WTC11 (cell line): ENCODE measurements at regions not wholly inside any gene's neighbourhood (a gene's known extent, or its start where the extent isn't known, plus 50 kb on each side); places are given as distances from the start of the nearest gene placed in this dataset.

Experiments
- MXD4 ChIP-seq: fragments of 250-450 bp; sonication (Bioruptor Pico); IDR thresholded peaks from 2 replicates; pipeline ENCODE4 v1.8.0; 2021; ENCODE audit warnings: mild to moderate bottlenecking, moderate library complexity, borderline replicate concordance
- SMAD4 ChIP-seq: sonication (generic); formaldehyde crosslinking; IDR thresholded peaks from 2 replicates; pipeline ENCODE4 v1.8.0; 2022; ENCODE audit warnings: mild to moderate bottlenecking, missing genetic modification reagents
- TF ChIP-seq, protein P1 (sequence below): sonication (generic); formaldehyde crosslinking; IDR thresholded peaks from 2 replicates; pipeline ENCODE4 v1.8.1; 2022; ENCODE audit warnings: mild to moderate bottlenecking, missing genetic modification reagents, moderate library complexity, borderline replicate concordance
- TF ChIP-seq, protein P2 (sequence below): fragments of 200-600 bp; IDR thresholded peaks from 2 replicates; pipeline ENCODE4 v1.8.0; 2022; ENCODE audit warnings: antibody characterized with exemption
- TF ChIP-seq, protein P3 (sequence below): sonication (generic); formaldehyde crosslinking; IDR thresholded peaks from 2 replicates; pipeline ENCODE4 v1.8.1; 2023; ENCODE audit warnings: mild to moderate bottlenecking, missing genetic modification reagents, borderline replicate concordance

DNA sequence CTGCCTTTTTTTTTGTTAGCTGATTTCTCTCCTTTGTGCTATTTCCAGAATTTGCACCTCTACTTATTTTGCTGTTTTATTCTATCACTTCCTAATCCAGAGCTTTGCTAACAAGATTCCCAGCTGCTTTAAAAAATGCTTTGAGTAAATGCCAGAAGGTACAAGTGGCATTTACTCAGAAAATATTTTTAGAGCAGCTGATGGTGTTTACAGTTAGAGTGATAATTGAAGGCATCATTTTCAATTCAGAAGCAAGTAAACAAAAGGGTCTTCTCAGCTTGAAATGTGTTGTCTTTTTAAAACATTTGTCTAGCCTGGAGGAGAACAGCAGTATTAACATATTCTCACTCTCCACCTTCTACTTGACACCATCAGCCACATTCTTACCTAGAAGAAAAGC is 99.9 kb downstream of the OTOR start:
- TF ChIP-seq, protein P1, sequence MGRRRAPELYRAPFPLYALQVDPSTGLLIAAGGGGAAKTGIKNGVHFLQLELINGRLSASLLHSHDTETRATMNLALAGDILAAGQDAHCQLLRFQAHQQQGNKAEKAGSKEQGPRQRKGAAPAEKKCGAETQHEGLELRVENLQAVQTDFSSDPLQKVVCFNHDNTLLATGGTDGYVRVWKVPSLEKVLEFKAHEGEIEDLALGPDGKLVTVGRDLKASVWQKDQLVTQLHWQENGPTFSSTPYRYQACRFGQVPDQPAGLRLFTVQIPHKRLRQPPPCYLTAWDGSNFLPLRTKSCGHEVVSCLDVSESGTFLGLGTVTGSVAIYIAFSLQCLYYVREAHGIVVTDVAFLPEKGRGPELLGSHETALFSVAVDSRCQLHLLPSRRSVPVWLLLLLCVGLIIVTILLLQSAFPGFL (CRISPR knock-in tag), result no peak
- TF ChIP-seq, protein P2, sequence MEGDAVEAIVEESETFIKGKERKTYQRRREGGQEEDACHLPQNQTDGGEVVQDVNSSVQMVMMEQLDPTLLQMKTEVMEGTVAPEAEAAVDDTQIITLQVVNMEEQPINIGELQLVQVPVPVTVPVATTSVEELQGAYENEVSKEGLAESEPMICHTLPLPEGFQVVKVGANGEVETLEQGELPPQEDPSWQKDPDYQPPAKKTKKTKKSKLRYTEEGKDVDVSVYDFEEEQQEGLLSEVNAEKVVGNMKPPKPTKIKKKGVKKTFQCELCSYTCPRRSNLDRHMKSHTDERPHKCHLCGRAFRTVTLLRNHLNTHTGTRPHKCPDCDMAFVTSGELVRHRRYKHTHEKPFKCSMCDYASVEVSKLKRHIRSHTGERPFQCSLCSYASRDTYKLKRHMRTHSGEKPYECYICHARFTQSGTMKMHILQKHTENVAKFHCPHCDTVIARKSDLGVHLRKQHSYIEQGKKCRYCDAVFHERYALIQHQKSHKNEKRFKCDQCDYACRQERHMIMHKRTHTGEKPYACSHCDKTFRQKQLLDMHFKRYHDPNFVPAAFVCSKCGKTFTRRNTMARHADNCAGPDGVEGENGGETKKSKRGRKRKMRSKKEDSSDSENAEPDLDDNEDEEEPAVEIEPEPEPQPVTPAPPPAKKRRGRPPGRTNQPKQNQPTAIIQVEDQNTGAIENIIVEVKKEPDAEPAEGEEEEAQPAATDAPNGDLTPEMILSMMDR, result no peak
- TF ChIP-seq, protein P3, sequence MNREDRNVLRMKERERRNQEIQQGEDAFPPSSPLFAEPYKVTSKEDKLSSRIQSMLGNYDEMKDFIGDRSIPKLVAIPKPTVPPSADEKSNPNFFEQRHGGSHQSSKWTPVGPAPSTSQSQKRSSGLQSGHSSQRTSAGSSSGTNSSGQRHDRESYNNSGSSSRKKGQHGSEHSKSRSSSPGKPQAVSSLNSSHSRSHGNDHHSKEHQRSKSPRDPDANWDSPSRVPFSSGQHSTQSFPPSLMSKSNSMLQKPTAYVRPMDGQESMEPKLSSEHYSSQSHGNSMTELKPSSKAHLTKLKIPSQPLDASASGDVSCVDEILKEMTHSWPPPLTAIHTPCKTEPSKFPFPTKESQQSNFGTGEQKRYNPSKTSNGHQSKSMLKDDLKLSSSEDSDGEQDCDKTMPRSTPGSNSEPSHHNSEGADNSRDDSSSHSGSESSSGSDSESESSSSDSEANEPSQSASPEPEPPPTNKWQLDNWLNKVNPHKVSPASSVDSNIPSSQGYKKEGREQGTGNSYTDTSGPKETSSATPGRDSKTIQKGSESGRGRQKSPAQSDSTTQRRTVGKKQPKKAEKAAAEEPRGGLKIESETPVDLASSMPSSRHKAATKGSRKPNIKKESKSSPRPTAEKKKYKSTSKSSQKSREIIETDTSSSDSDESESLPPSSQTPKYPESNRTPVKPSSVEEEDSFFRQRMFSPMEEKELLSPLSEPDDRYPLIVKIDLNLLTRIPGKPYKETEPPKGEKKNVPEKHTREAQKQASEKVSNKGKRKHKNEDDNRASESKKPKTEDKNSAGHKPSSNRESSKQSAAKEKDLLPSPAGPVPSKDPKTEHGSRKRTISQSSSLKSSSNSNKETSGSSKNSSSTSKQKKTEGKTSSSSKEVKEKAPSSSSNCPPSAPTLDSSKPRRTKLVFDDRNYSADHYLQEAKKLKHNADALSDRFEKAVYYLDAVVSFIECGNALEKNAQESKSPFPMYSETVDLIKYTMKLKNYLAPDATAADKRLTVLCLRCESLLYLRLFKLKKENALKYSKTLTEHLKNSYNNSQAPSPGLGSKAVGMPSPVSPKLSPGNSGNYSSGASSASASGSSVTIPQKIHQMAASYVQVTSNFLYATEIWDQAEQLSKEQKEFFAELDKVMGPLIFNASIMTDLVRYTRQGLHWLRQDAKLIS (CRISPR knock-in tag), result no peak
- TF ChIP-seq MXD4 (CRISPR knock-in tag) (no peak), SMAD4 (no peak)
